ENCODE measurements at regions not wholly inside any gene's neighbourhood (a gene's known extent, or its start where the extent isn't known, plus 50 kb on each side); places are given as distances from the start of the nearest gene placed in this dataset.

DNA sequence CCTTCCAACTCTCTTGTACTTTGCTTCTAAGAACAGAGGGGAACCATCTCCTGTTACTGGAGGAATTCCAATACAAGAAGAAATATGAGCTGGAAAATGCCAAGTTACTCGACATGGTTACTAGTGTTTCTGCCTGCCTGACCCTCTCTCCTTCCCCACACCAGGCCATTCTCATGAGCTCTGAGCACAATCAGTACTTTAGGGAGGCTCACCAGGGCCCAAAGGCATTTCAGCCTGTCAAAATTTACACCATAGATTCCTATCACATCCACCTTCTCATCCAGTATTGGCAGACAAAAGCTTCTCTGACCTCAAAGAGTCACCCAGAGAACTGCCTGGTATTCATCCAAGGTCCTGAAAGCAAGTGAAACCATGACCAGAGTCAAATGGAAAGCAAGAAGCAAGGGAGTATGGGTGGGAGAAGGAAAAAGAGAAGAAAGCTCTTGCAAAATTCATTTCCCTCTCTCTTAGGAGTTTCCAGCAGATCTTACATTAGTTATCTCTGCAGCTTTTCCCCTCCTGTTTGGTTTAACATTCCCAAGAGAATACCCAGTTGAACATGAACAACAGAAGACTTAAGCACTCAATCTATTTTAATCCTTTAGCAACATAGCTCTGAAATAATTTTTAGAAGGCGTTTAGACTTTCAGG is 58.7 kb upstream of the NCAM1 start:
- POLR2A ChIA-PET: no interaction called here
- ATAC-seq (no peak), DNase-seq (ENCODE audit: low read depth, low spot score) (no peak)
- H2AFZ ChIP-seq (ENCODE audit: low read depth, low read length, poor library complexity, severe bottlenecking): no peak overlapping the region
- H3K4me1 ChIP-seq (ENCODE audit: control insufficient read depth in 1 of 2, insufficient read depth in 2 of 2, low read length in 2 of 2): no peaks in the 10 kb centered on the region
- H3K9ac ChIP-seq (ENCODE audit: low read length): no peak overlapping the region
- H3K9me2 ChIP-seq (ENCODE audit: insufficient read depth): no peaks in the 10 kb centered on the region
- TF ChIP-seq ATF3 (IDR thresholded peaks at IDR 0.05) (no peak), CEBPB (IDR thresholded peaks at IDR 0.05; ENCODE audit: low read depth) (no peak), POLR2AphosphoS5 (IDR thresholded peaks at IDR 0.05; ENCODE audit: low read depth, low read length) (no peak), SRF (IDR thresholded peaks at IDR 0.05; ENCODE audit: low read depth) (no peak), POLR2A (IDR thresholded peaks at IDR 0.05; ENCODE audit: borderline replicate concordance, extremely low read depth, insufficient read depth, insufficient read length) (no peak), EZH2phosphoT487 (IDR thresholded peaks at IDR 0.05; ENCODE audit: borderline replicate concordance) (no peak), ZBTB33 (IDR thresholded peaks at IDR 0.05; ENCODE audit: extremely low read depth, insufficient replicate concordance, low read length) (no peak), SP1 (IDR thresholded peaks at IDR 0.05; ENCODE audit: low read depth) (no peak), EZH2 (IDR thresholded peaks at IDR 0.05) (no peak), ZNF274 (IDR thresholded peaks at IDR 0.05; ENCODE audit: low read depth, low read length) (no peak), SIN3A (IDR thresholded peaks at IDR 0.05; ENCODE audit: low read depth) (no peak), CBX3 (IDR thresholded peaks at IDR 0.05; ENCODE audit: low read depth) (no peak), ZFX (IDR thresholded peaks at IDR 0.05) (no peak), EGR1 (IDR thresholded peaks at IDR 0.05; ENCODE audit: low read depth) (no peak), TCF7L2 (IDR thresholded peaks at IDR 0.05; ENCODE audit: borderline replicate concordance, extremely low read depth, insufficient read depth, insufficient read length) (no peak), REST (IDR thresholded peaks at IDR 0.05; ENCODE audit: low read depth) (no peak), JUND (IDR thresholded peaks at IDR 0.05) (no peak)
- TF ChIP-seq, protein P1, sequence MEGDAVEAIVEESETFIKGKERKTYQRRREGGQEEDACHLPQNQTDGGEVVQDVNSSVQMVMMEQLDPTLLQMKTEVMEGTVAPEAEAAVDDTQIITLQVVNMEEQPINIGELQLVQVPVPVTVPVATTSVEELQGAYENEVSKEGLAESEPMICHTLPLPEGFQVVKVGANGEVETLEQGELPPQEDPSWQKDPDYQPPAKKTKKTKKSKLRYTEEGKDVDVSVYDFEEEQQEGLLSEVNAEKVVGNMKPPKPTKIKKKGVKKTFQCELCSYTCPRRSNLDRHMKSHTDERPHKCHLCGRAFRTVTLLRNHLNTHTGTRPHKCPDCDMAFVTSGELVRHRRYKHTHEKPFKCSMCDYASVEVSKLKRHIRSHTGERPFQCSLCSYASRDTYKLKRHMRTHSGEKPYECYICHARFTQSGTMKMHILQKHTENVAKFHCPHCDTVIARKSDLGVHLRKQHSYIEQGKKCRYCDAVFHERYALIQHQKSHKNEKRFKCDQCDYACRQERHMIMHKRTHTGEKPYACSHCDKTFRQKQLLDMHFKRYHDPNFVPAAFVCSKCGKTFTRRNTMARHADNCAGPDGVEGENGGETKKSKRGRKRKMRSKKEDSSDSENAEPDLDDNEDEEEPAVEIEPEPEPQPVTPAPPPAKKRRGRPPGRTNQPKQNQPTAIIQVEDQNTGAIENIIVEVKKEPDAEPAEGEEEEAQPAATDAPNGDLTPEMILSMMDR (IDR thresholded peaks at IDR 0.05 in 2 of 3, conservative IDR thresholded peaks at IDR 0.05 in 1 of 3; ENCODE audit: borderline replicate concordance in 1 of 3, insufficient read depth in 1 of 3, low read depth in 2 of 3, low read length in 2 of 3): no peak
- H3K4me3 ChIP-seq (replicated peaks in 1 of 2; ENCODE audit: low read depth in 1 of 2, low read length in 2 of 2): no peak overlapping the region
- intact Hi-C loops (cut with micrococcal nuclease): no loop called here
- H3K79me2 ChIP-seq (ENCODE audit: insufficient read depth, low read length): no peaks in the 10 kb centered on the region
- CTCF ChIA-PET: no interaction called here
- H3K9me3 ChIP-seq (ENCODE audit: control insufficient read depth in 1 of 2, insufficient read depth in 1 of 2, low read depth in 1 of 2, low read length in 2 of 2): no peaks in the 10 kb centered on the region
- peaks cover 44% of the 10 kb centered on the region for H3K27me3 ChIP-seq (ENCODE audit: insufficient read depth, low read length)
- H3K27ac ChIP-seq (ENCODE audit: low read depth, low read length): no peak overlapping the region
- H3K36me3 ChIP-seq (ENCODE audit: control insufficient read depth in 1 of 2, insufficient read depth in 2 of 2, low read length in 2 of 2): no peaks in the 10 kb centered on the region
- RAD21 ChIA-PET (ENCODE audit: low non-redundant PET in 1 of 2, low total read pairs in 2 of 2, uncharacterized antibody in 2 of 2, unreplicated experiment in 2 of 2): no interaction called here
- H3K4me2 ChIP-seq (ENCODE audit: low read length): no peak overlapping the region
- no TSS peak for BruUV-seq (replicated peaks)
- H4K20me1 ChIP-seq (ENCODE audit: insufficient read depth): no peaks in the 10 kb centered on the region; the same call in 1 of the 2 replicates

Measured in HCT116 (cell line).